ENCODE measurements at regions not wholly inside any gene's neighbourhood (a gene's known extent, or its start where the extent isn't known, plus 50 kb on each side); places are given as distances from the start of the nearest gene placed in this dataset.

GRCh38 chr6:169899481-169900145 lies 148.2 kb downstream of the ERMARD start:
- DNase-seq, result no peak

DNA sequence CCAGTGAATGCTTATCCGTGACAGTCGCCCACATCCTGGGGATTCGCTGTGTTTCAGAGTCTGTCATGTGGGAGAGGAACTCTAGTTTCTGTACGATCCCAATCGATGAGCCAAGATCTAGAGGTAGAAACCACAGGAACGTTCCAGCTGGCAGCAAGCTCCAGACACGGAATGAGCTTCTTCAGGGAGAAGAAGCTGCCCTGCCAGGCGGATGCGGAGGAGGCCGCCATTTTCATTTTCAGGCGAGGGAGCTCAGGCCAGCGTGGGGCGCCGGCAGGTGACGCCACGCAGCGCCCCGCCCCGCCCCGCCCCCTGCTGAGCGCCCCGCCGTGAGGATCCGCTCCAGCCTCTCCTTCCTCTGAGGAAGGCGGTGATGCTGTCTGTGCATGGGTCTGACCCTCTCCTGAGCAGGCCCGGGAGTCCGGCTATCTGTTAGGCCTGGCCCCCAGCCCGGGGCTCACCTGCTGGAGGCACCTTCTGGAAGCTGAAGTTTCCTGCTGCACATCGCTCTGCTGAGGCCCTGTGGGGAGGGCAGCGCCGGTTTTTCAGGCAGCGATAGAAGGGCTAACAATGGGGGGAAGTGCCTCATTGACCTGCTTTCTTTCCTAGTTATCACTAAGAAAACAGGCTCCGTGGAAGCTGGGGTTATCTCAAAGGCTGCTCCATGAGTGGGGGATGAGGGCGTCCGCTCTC lies 147.5 kb downstream of the ERMARD start:
- no peak for DNase-seq

- no peak for DNase-seq
Observed at GRCh38 chr6:169897601-169898358, 146.4 kb downstream of the ERMARD start.

- no peak for DNase-seq
Observed at GRCh38 chr6:169896826-169897456, 145.5 kb downstream of the ERMARD start.

DNA sequence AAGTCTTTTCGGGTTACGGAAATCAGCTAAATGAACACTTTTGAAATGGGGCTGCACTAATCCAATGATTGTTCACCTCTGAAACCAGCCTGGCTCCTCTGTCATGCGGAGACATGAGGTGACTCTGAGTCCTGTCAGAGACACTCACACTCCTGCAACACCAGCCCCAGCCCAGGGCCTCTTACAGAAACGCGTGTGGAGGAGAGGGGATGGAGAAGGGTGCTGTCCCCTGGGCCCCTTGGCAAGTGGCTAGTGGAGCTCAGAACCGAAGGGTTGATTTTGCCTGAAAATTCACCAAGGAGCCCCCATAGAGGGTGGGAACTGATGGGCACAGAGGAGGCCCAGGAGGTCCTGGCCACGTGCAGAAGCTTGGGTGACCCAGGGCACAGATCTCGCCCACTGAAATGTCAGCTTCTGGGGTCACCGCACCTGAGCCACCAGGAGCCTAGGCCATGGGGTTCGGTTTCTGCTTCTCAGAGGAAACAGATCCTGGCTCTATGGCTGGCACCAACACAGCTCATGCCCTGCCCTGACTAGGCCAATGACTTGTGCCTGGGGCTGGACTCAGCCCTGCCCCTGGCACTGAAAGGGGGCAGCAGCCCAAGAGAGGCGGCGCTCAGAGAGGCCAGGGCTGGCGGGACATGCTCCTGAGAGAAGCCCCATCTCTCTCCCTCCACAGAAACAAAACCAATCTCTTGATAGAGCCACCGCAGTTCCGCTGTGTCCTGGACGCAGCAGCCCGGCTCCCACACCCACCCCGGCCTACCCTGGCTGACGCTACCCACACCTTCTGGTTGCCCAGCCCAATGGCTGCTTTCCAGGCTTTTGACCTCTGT lies 144.7 kb downstream of the ERMARD start:
- DNase-seq, result no peak

- DNase-seq, result no peak
Observed at GRCh38 chr6:169895000-169895759, 143.8 kb downstream of the ERMARD start.

DNA sequence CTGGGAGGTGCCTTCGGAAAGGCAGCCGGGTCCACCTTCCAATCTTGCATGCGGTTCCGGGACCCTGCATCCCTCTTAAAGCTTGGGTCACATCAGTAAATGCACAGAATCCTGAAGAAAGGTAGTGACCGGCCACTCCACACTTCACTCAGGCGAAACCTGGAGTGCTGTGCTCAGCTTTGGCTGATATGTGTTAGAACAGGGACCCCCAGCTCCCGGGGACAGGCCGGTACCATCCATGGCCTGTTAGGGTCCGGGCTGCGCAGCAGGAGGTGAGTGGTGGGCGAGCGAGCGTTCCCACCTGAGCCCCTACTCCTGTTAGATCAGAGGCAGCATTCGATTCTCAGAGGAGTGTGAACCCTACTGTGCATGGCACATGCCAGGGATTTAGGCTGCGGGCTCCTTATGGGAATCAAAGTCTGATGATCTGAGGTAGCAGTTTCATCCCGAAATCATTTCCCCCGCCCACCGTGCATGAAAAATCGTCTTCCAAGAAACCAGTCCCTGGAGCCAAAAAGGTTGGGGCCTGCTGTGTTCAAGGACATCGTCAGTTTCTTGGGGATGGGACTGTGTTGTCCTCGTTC lies 143.0 kb downstream of the ERMARD start:
- no peak for DNase-seq

GRCh38 chr6:169893624-169894023 lies 142.2 kb downstream of the ERMARD start:
- DNase-seq, result no peak

DNA sequence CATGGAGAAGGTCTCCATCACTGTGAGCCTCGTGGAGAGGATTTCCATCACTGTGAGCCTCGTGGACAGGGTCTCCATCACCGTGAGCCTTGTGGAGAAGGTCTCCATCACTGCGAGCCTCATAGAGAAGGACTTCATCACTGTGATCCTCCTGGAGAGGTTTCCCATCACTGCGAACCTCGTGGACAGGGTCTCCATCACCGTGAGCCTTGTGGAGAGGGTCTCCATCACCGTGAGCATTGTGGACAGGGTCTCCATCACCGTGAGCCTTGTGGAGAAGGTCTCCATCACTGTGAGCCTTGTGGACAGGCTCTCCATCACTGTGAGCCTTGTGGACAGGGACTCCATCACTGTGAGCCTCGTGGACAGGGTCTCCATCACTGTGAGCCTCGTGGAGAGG lies 140.4 kb downstream of the ERMARD start:
- DNase-seq, result no peak

- DNase-seq, result no peak
Observed at GRCh38 chr6:169891421-169891820, 140.0 kb downstream of the ERMARD start.

- DNase-seq, result no peak
Observed at GRCh38 chr6:169890901-169891300, 139.5 kb downstream of the ERMARD start.

DNA sequence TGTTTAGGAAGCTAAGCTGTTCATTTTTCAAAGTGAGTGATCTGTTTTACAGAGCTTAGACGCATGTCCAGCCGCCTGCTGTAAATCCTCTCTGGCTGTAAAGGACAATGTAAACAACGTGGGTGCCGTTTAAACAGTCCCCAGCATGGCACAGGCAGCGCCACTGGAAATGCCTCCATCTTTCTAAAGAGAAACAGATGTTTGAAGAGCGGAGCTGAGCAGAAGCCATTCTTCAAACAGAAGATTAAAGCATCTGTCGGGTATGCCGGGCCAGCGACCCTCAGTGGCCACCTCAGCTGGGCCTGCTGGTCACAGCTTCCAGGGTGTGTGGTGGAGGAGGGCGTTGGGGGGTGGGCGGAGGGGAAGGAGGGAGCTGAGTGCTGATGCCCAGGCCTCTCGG lies 138.6 kb downstream of the ERMARD start:
- no peak for DNase-seq

GRCh38 chr6:169887529-169888140 lies 136.2 kb downstream of the ERMARD start:
- DNase-seq, result no peak

GRCh38 chr6:169886631-169887227 lies 135.3 kb downstream of the ERMARD start:
- no peak for DNase-seq

DNA sequence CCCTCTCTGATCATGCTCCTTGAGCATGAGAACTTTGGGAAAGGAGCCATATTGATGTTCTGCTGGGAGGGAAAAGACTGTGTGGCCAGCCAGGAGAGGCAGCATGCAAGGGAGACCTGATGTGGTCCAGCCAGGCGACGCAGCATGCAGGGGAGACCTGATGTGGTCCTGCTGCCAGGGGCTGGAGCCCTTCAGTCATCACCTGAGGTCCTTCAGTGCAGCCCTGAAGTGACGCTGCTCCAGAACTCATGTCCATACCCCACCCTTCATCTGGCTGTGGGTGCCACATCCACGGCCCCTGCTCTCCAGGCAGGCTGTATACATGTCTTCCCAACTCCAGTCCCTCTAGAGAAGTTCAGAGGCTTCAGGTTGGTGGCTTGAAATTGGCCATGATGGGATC lies 134.4 kb downstream of the ERMARD start:
- no peak for DNase-seq

DNA sequence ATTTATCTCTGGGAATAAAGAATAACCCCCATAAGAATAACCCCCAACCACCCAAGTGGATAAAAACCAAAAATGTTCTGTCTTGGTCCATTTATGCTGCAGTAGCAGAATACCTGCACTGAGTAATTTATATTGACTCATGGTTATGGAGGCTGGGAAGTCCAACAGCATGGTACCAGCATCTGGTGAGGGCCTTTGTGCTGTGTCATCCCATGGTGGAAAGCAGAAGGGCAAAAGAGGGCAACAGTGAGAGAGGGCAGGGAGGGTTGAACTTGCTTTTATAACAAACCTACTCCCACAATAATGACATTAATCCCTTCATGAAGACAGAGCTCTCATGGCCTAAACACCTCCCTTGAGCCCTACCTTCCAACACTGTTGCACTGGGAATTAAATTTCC lies 133.7 kb downstream of the ERMARD start:
- DNase-seq, result no peak

- no peak for DNase-seq
Observed at GRCh38 chr6:169884158-169884557, 132.7 kb downstream of the ERMARD start.

- DNase-seq, result no peak
Observed at GRCh38 chr6:169883316-169883715, 131.9 kb downstream of the ERMARD start.

GRCh38 chr6:169881976-169882375 lies 130.6 kb downstream of the ERMARD start:
- no peak for DNase-seq

DNA sequence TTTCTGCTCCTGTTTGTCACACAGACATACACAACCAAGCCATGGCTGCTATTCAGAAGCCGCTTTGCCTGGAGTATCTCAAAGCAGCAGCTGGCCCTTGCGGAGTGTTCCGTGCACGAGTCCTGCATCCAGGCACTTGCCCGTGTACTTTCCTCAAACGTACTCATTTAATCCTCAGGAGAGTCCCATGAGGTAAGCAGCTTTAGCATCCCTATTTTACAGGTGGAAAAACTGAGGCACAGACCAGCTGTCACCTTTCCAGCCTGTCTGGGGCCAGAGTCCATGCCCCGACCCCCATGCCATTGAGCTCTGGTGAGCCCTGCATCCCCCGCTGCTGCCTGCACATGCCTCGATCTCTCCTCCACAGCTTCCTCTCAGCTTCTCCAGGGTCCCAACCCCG lies 130.0 kb downstream of the ERMARD start:
- DNase-seq, result no peak

DNA sequence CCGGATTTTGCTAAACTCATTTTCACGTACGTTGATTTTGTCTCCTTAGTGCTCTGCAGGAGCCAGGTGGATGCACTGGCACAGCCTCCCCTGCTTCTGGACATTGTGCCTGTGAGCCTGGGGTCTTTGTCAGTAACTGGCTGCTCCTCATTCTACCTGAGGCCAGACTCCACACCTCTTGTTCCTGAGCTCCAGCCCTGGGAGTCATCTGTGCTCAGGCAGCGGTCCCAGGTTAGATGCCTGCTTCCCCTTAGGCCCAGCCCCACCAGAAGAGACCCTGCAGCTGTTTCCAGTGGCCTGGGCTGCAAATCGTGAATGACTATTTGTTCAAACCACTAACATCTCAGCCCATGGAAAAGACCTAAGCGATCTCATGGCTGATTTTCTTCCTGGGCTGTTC lies 129.1 kb downstream of the ERMARD start:
- DNase-seq, result no peak
